ACC112 (cell line): ENCODE measurements at regions not wholly inside any gene's neighbourhood (a gene's known extent, or its start where the extent isn't known, plus 50 kb on each side); places are given as distances from the start of the nearest gene placed in this dataset.

Source experiments
- H2AFZ ChIP-seq: fragments of 200-600 bp; sonication (generic); one replicate; pipeline ENCODE4 v1.6.0; 2017; ENCODE audit warnings: antibody characterized with exemption, low read length; ENCODE audit not compliant: unreplicated experiment
- H3K27ac ChIP-seq: fragments of 200-600 bp; sonication (generic); 2 replicates; pipeline ENCODE4 v1.5.1; 2014; ENCODE audit warnings: low read depth, mild to moderate bottlenecking, antibody characterized with exemption, low read length, moderate library complexity
- H3K27me3 ChIP-seq: fragments of 200-600 bp; sonication (generic); 2 replicates; pipeline ENCODE4 v1.6.1; 2014; ENCODE audit warnings: mild to moderate bottlenecking, antibody characterized with exemption, low read length, moderate library complexity, mixed read lengths; ENCODE audit not compliant: insufficient read depth
- H3K36me3 ChIP-seq: fragments of 200-600 bp; sonication (generic); 2 replicates; pipeline ENCODE4 v1.6.1; 2016; ENCODE audit warnings: mild to moderate bottlenecking, antibody characterized with exemption, low read length, moderate library complexity, mixed read lengths; ENCODE audit not compliant: insufficient read depth
- H3K4me1 ChIP-seq: fragments of 200-600 bp; sonication (generic); one replicate; pipeline ENCODE4 v1.6.1; 2016; ENCODE audit warnings: low read length, mixed read lengths; ENCODE audit not compliant: insufficient read depth, unreplicated experiment, control insufficient read depth
- H3K4me3 ChIP-seq: fragments of 200-600 bp; sonication (generic); 2 replicates; pipeline ENCODE4 v1.5.1; 2014; ENCODE audit warnings: mild to moderate bottlenecking, low read depth, low read length
- H3K79me2 ChIP-seq: fragments of 200-600 bp; sonication (generic); one replicate; pipeline ENCODE4 v1.6.0; 2016; ENCODE audit warnings: low read length; ENCODE audit not compliant: control insufficient read depth, unreplicated experiment, insufficient read depth

- H3K27ac ChIP-seq: no peak overlapping the region
- no peak overlapping the region for H2AFZ ChIP-seq
- no peaks in the 10 kb centered on the region for H3K36me3 ChIP-seq
- H3K4me3 ChIP-seq: no peak overlapping the region
- no peaks in the 10 kb centered on the region for H3K27me3 ChIP-seq
- H3K4me1 ChIP-seq: no peaks in the 10 kb centered on the region
- H3K79me2 ChIP-seq: no peaks in the 10 kb centered on the region
Observed at GRCh38 chr18:64488698-64489097, 339.8 kb upstream of the LINC00305 start.

GRCh38 chr18:64474773-64475172 is 325.9 kb upstream of the LINC00305 start:
- no peaks in the 10 kb centered on the region for H3K27me3 ChIP-seq
- no peaks in the 10 kb centered on the region for H3K36me3 ChIP-seq
- no peak overlapping the region for H2AFZ ChIP-seq
- H3K4me3 ChIP-seq: no peak overlapping the region
- H3K4me1 ChIP-seq: no peaks in the 10 kb centered on the region
- no peak overlapping the region for H3K27ac ChIP-seq
- no peaks in the 10 kb centered on the region for H3K79me2 ChIP-seq

- H3K36me3 ChIP-seq: no peaks in the 10 kb centered on the region
- H3K4me1 ChIP-seq: no peaks in the 10 kb centered on the region
- no peak overlapping the region for H3K27ac ChIP-seq
- H2AFZ ChIP-seq: no peak overlapping the region
- H3K27me3 ChIP-seq: no peaks in the 10 kb centered on the region
- H3K79me2 ChIP-seq: no peaks in the 10 kb centered on the region
- no peak overlapping the region for H3K4me3 ChIP-seq
Observed at GRCh38 chr18:64474255-64474654, 325.4 kb upstream of the LINC00305 start.

GRCh38 chr18:64449434-64449833 is 300.5 kb upstream of the LINC00305 start:
- no peak overlapping the region for H3K4me3 ChIP-seq
- H3K27me3 ChIP-seq: no peaks in the 10 kb centered on the region
- H3K36me3 ChIP-seq: no peaks in the 10 kb centered on the region
- H3K79me2 ChIP-seq: no peaks in the 10 kb centered on the region
- no peak overlapping the region for H2AFZ ChIP-seq
- H3K4me1 ChIP-seq: no peaks in the 10 kb centered on the region
- H3K27ac ChIP-seq: no peak overlapping the region

- H3K79me2 ChIP-seq: no peaks in the 10 kb centered on the region
- no peaks in the 10 kb centered on the region for H3K4me1 ChIP-seq
- H2AFZ ChIP-seq: no peak overlapping the region
- no peaks in the 10 kb centered on the region for H3K27me3 ChIP-seq
- no peak overlapping the region for H3K27ac ChIP-seq
- H3K4me3 ChIP-seq: no peak overlapping the region
- no peaks in the 10 kb centered on the region for H3K36me3 ChIP-seq
Observed at GRCh38 chr18:64444819-64445218, 295.9 kb upstream of the LINC00305 start.

GRCh38 chr18:64438178-64438577 is 289.3 kb upstream of the LINC00305 start:
- Histone ChIP-seq H3K4me1 (no peaks in the 10 kb centered on the region), H3K27ac (no peak overlapping the region), H3K4me3 (no peak overlapping the region), H2AFZ (no peak overlapping the region), H3K27me3 (no peaks in the 10 kb centered on the region), H3K79me2 (no peaks in the 10 kb centered on the region), H3K36me3 (no peaks in the 10 kb centered on the region)

GRCh38 chr18:64436111-64436510 is 287.2 kb upstream of the LINC00305 start:
- Histone ChIP-seq H3K4me1 (no peaks in the 10 kb centered on the region), H2AFZ (no peak overlapping the region), H3K27me3 (no peaks in the 10 kb centered on the region), H3K27ac (no peak overlapping the region), H3K79me2 (no peaks in the 10 kb centered on the region), H3K36me3 (no peaks in the 10 kb centered on the region), H3K4me3 (no peak overlapping the region)

- no peaks in the 10 kb centered on the region for H3K36me3 ChIP-seq
- no peaks in the 10 kb centered on the region for H3K79me2 ChIP-seq
- H2AFZ ChIP-seq: no peak overlapping the region
- H3K27ac ChIP-seq: no peak overlapping the region
- H3K4me1 ChIP-seq: no peaks in the 10 kb centered on the region
- no peaks in the 10 kb centered on the region for H3K27me3 ChIP-seq
- H3K4me3 ChIP-seq: no peak overlapping the region
Observed at GRCh38 chr18:64419156-64419555, 270.3 kb upstream of the LINC00305 start.

GRCh38 chr18:64416990-64417389 is 268.1 kb upstream of the LINC00305 start:
- Histone ChIP-seq H3K27me3 (no peaks in the 10 kb centered on the region), H3K36me3 (no peaks in the 10 kb centered on the region), H3K79me2 (no peaks in the 10 kb centered on the region), H3K4me3 (no peak overlapping the region), H2AFZ (no peak overlapping the region), H3K4me1 (no peaks in the 10 kb centered on the region), H3K27ac (no peak overlapping the region)

GRCh38 chr18:64415218-64415617 is 266.3 kb upstream of the LINC00305 start:
- H3K36me3 ChIP-seq: no peaks in the 10 kb centered on the region
- no peak overlapping the region for H3K27ac ChIP-seq
- no peak overlapping the region for H2AFZ ChIP-seq
- H3K79me2 ChIP-seq: no peaks in the 10 kb centered on the region
- H3K27me3 ChIP-seq: no peaks in the 10 kb centered on the region
- no peak overlapping the region for H3K4me3 ChIP-seq
- H3K4me1 ChIP-seq: no peaks in the 10 kb centered on the region

GRCh38 chr18:64410685-64411084 is 261.8 kb upstream of the LINC00305 start:
- Histone ChIP-seq H3K36me3 (no peaks in the 10 kb centered on the region), H3K79me2 (no peaks in the 10 kb centered on the region)

More at GRCh38 chr18:64410685-64411084, 261.8 kb upstream of the LINC00305 start:
- Histone ChIP-seq H3K4me1 (no peaks in the 10 kb centered on the region), H2AFZ (no peak overlapping the region), H3K27me3 (no peaks in the 10 kb centered on the region), H3K4me3 (no peak overlapping the region), H3K27ac (no peak overlapping the region)
